ENCODE measurements at regions not wholly inside any gene's neighbourhood (a gene's known extent, or its start where the extent isn't known, plus 50 kb on each side); places are given as distances from the start of the nearest gene placed in this dataset.

GRCh38 chr5:96288166-96288844, 144.7 kb downstream of the PCSK1 start:
- CTCF ChIA-PET = no interaction called here
- POLR2A ChIA-PET = no interaction called here

GRCh38 chr5:96287136-96287535, 145.9 kb downstream of the PCSK1 start:
- ChIA-PET CTCF (no interaction called here), POLR2A (no interaction called here)

GRCh38 chr5:96285823-96286222, 147.2 kb downstream of the PCSK1 start:
- ChIA-PET CTCF (no interaction called here), POLR2A (no interaction called here)

- ChIA-PET CTCF (no interaction called here), POLR2A (no interaction called here)
These were observed 148.2 kb downstream of the PCSK1 start for GRCh38 chr5:96284727-96285389.

- ChIA-PET CTCF (no interaction called here), POLR2A (no interaction called here)
These were observed 149.5 kb downstream of the PCSK1 start for GRCh38 chr5:96283589-96283988.

GRCh38 chr5:96282020-96282419, 151.0 kb downstream of the PCSK1 start:
- CTCF ChIA-PET = interaction anchor here (0.5 kb wide), 1 partner anchor 322 kb away, joined by 3 read pairs; no protein-coding TSS in a partner anchor
- POLR2A ChIA-PET = no interaction called here

- CTCF ChIA-PET = no interaction called here
- POLR2A ChIA-PET = no interaction called here
These were observed 152.1 kb downstream of the PCSK1 start for GRCh38 chr5:96280946-96281393.

- CTCF ChIA-PET = no interaction called here
- POLR2A ChIA-PET = no interaction called here
These were observed 153.1 kb downstream of the PCSK1 start for GRCh38 chr5:96279801-96280542.

- CTCF ChIA-PET = no interaction called here
- POLR2A ChIA-PET = no interaction called here
These were observed 154.1 kb downstream of the PCSK1 start for GRCh38 chr5:96278981-96279380.

GRCh38 chr5:96275051-96275450, 158.0 kb downstream of the PCSK1 start:
- POLR2A ChIA-PET = no interaction called here
- CTCF ChIA-PET = no interaction called here

- CTCF ChIA-PET = no interaction called here
- POLR2A ChIA-PET = no interaction called here
These were observed 167.6 kb downstream of the PCSK1 start for GRCh38 chr5:96265487-96265886.

GRCh38 chr5:96264047-96264446, 169.0 kb downstream of the PCSK1 start:
- CTCF ChIA-PET = no interaction called here
- POLR2A ChIA-PET = no interaction called here

- ChIA-PET POLR2A (no interaction called here), CTCF (no interaction called here)
These were observed 170.9 kb downstream of the PCSK1 start for GRCh38 chr5:96262105-96262504.

- CTCF ChIA-PET = no interaction called here
These were observed 173.0 kb downstream of the PCSK1 start for GRCh38 chr5:96260009-96260408.

GRCh38 chr5:96259151-96259772, 173.8 kb downstream of the PCSK1 start:
- ChIA-PET CTCF (no interaction called here), POLR2A (no interaction called here)

More at GRCh38 chr5:96260009-96260408, 173.0 kb downstream of the PCSK1 start:
- POLR2A ChIA-PET = no interaction called here

GRCh38 chr5:96258692-96259091, 174.4 kb downstream of the PCSK1 start:
- CTCF ChIA-PET = no interaction called here
- POLR2A ChIA-PET = no interaction called here

- CTCF ChIA-PET = no interaction called here
- POLR2A ChIA-PET = no interaction called here
These were observed 175.1 kb downstream of the PCSK1 start for GRCh38 chr5:96257904-96258303.

GRCh38 chr5:96256795-96257470, 176.1 kb downstream of the PCSK1 start:
- POLR2A ChIA-PET = no interaction called here
- CTCF ChIA-PET = no interaction called here

GRCh38 chr5:96254980-96255691, 177.9 kb downstream of the PCSK1 start:
- POLR2A ChIA-PET = no interaction called here
- CTCF ChIA-PET = interaction anchor here (0.5 kb wide), 1 partner anchor 384 kb away, joined by 3 read pairs; no protein-coding TSS in a partner anchor

- POLR2A ChIA-PET = no interaction called here
These were observed 179.9 kb downstream of the PCSK1 start for GRCh38 chr5:96253140-96253539.

More at GRCh38 chr5:96253140-96253539, 179.9 kb downstream of the PCSK1 start:
- CTCF ChIA-PET = no interaction called here

Measured in activated CD8-positive, alpha-beta memory T cell treated with anti-CD3 and anti-CD28 coated beads for 36 hours (primary cell).